GM19452 (cell line): ENCODE measurements at regions not wholly inside any gene's neighbourhood (a gene's known extent, or its start where the extent isn't known, plus 50 kb on each side); places are given as distances from the start of the nearest gene placed in this dataset.

Experiments used
- ATAC-seq: cut with Tn5 transposase; IDR thresholded peaks from one replicate; pipeline ENCODE4 v1.9.1; 2021; ENCODE audit not compliant: unreplicated experiment

- ATAC-seq = no peak
Observed at GRCh38 chr16:80048250-80048649, 447.7 kb upstream of the MAF start.

GRCh38 chr16:80047842-80048241, 447.3 kb upstream of the MAF start:
- ATAC-seq = no peak

GRCh38 chr16:80046848-80047247, 446.3 kb upstream of the MAF start:
- no peak for ATAC-seq

- no peak for ATAC-seq
Observed at GRCh38 chr16:80046261-80046660, 445.7 kb upstream of the MAF start.

GRCh38 chr16:80045861-80046260, 445.3 kb upstream of the MAF start:
- ATAC-seq = no peak

- no peak for ATAC-seq
Observed at GRCh38 chr16:80041410-80041809, 440.9 kb upstream of the MAF start.

DNA sequence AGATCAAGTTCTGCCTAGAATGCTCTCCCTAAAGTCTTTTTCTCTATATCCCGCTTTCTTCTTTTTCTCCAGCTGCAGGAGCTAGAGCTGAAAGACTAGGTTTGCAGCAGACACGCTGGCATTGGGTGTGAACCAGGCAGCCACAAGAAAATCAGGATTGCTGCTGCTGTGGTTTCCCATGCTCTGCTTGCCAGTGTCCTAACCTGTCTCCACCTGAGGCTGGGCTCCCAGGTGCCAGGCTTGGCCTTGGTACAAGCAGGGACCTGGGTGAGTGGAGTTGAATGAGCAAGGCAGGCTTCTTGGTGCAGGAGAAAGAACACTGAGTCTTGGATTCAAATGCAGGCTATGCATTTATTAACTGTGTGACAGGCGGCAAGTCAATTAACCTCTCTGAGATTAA, 440.3 kb upstream of the MAF start:
- ATAC-seq = no peak

DNA sequence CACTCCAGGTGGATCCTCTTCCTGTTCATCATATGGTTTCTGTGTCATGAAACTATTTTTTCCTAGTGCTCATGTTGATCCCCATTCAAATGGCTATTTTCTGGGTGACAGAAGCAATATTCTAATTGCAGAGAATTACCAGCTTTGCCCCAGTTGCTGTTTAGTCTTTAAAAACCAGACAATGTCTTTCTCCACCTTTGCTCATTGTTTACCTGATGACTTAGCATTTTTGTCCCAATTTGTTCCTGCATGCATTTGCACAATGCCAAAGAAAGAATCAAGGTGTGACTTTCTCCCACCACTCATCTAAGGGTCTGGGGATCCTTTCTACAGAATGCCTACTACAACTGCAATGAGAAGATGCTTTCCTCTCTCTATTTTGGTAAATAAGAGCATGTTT, 439.9 kb upstream of the MAF start:
- no peak for ATAC-seq

DNA sequence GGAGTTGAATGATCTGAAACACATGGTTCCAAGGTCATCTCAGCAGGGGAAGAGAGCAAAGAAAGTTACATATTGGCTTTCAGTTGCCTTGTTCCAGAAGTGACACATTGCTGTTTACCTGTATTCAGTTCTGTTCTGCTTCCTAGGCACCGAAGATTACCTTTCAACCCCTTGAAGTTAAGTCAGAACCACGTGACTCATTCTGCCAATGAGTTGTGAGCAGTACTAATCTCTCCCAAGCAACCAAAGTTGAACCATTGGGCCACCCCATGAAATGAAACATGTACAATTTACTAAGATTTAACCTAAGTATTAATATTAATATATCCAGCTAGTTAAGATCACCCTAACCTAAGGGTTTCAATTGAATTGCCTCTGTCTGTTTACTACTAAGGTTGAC, 439.2 kb upstream of the MAF start:
- ATAC-seq = no peak

DNA sequence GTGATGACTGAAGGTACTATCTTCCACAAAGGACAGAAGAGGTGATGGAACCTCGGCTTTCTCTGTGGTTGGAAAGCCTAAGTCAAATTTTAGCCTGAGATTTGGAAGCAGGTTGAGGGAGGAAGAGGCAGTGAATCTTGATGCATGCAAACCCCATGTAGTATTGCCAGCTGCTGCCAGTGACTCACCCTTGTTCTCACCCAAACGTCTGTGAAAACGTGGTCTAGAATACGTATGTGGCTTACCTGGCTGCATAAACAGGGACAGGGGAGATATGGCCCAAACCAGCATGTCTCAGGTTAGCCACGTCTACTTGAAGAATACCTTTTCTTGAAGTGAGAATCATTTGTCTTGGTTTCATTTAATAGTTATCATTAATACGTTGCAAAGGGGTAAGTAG, 438.0 kb upstream of the MAF start:
- ATAC-seq = no peak

DNA sequence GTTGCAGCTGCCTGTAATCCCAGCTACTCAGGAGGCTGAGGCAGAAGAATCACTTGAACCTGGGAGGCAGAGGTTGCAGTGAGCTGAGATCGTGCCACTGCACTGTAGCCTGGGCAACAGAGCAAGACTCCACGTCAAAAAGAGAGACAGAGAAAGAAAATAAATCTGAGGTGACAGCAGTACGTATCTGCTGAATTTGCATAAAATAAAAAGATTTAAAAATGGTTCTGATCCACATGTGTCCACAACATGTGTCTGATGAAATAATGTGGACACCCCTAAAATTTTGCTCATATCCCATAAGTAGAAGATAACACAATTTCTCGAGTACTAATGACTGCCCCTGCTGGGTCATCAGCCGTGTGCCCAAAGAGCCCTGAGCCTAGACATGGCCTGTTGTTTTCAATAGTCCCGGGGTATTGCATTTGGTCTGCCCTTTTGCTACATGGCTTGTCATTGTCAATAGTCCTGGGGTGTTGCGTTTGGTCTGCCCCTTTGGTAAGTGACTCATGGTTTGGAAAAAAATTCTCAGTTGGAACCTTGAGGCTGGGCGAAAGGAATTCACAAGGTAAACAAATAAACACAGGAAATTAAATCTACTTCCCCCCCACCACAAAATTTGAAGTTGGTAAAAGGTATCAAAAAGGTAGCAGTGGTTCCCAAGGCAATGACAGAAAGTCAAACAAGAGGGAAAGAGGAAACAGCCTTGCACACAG, 434.6 kb upstream of the MAF start:
- ATAC-seq = no peak

DNA sequence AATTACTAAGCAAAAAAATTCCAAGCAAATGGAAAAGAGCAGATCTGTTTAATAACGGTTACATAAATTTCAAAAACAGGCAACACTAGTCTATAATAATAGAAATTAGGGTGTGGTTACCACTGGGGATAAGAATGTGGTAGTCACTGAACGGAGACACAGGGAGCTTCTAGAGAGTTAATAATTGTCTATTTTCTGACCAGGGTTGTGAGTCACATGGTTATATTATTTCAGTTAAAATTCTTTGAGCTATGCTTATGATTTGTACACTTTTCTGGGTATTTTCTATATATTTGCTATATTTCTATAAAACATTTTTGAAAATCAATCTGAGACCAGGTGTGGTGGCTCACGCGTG, 433.9 kb upstream of the MAF start:
- ATAC-seq = no peak

DNA sequence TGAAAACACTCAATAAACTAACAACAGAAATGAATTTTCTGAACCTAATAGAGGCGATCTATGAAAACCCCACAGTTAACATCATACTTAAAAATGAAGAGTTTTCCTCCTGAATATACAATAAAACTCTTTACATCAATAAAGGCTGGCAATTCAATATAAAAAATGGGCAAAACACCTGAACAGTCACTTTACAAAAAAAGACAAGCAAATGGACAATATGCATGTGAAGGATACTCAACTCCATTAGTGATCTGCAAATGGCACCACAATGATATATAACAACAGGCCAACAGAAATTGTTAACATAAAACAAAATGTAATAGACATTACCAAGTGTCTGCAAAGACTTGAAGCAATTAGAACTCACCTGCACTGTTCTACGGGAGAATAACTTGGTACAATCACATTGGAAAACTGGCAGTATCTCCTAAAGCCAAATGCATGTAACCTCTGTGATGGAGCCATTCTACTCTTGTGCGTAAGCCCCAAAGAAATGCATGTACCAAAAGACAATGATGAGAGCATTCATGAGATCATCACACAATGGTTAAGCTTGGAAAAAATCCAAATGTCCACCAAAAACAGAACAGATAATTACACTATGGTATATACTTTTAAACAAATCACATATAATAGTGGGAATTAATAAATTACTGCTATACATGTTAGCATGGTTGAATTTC, 433.4 kb upstream of the MAF start:
- ATAC-seq = no peak

GRCh38 chr16:80029761-80030481, 429.4 kb upstream of the MAF start:
- ATAC-seq = no peak

GRCh38 chr16:80029381-80029630, 428.8 kb upstream of the MAF start:
- ATAC-seq = no peak

DNA sequence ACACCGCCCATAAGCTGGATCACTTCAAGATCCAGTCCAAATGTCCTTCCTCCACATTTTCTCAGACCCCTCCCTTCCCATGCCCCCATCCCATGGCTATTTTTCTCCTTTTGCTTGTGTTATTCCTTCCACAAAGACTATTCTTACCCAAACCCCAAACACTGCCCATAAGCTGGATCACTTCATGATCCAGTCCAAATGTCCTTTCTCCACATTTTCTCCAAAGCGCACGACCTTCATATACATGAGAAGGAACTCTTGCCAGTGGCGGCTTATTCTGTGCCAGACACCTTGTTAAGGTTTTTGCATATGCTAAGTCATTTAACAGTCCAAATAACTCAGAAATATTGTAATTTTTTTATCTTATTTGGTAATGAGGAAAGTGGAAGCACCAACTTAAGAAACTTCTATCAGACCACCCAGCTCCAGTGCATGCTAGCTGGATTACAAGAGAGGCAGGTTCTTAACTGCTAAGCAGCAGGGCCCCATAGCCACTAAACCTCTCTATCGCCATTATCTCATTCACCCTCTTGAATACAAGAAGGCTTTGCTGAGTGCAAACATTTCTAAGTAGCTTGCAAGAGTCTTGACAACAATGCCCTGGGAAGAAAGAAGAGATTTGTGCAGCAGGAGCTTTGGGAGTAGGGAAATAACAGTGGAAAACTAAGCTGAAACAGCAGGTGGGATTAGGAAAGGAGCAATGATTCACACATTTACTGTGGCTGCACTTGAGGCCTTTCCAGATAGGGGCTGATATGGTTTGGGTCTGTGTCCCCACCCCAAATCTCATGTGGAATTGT, 428.2 kb upstream of the MAF start:
- no peak for ATAC-seq

GRCh38 chr16:80027007-80027965, 426.7 kb upstream of the MAF start:
- peak; percentile 82 for ATAC-seq

DNA sequence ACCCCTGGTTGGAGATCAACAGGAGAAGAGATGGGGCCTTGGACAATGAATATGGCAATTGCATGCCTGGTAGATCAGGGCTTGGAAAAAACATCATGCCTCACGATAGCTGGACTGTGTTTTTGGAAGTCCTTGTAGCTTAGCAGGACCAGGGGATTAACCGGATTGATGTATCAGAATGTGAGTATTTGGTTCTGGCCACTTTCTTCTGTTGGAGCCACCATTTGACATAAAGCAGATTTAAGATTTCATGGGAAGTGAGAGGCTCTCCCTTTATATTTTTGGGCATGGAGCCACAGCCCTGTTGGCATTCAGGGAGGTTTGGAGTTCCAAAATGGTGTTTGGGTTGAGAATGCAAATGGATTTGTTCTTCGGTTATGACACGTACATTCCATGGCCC, 424.7 kb upstream of the MAF start:
- ATAC-seq = no peak

- no peak for ATAC-seq
Observed at GRCh38 chr16:80024443-80024842, 423.9 kb upstream of the MAF start.

- no peak for ATAC-seq
Observed at GRCh38 chr16:80023865-80024264, 423.3 kb upstream of the MAF start.

- ATAC-seq = no peak
Observed at GRCh38 chr16:80019395-80019794, 418.9 kb upstream of the MAF start.
